RWPE1 (cell line): ENCODE measurements at regions not wholly inside any gene's neighbourhood (a gene's known extent, or its start where the extent isn't known, plus 50 kb on each side); places are given as distances from the start of the nearest gene placed in this dataset.

ENCODE experiments used
- CTCF ChIA-PET: fragments of 350-600 bp; sonication (Branson Sonifier 250); formaldehyde crosslinking; extraction: SDS; loops from one replicate; lab custom pipeline; 2021; lab: Yijun Ruan, JAX
- POLR2A ChIA-PET: fragments of 400-600 bp; formaldehyde crosslinking; extraction: SDS; loops from one replicate; lab custom pipeline; 2020; ENCODE audit warnings: antibody characterized with exemption; ENCODE audit not compliant: low non-redundant PET; lab: Yijun Ruan, JAX
- DNase-seq: peaks from one replicate; pipeline ENCODE4 v3.0.0; 2012; ENCODE audit warnings: low spot score
- H3K27ac ChIP-seq: fragments of 450-650 bp; 2 replicates; pipeline ENCODE4 v1.5.1; 2017
- CTCF ChIP-seq: fragments of 450-650 bp; conservative IDR thresholded peaks from 2 replicates; pipeline ENCODE4 v1.5.1; 2017; ENCODE audit warnings: low read depth, mild to moderate bottlenecking

GRCh38 chr3:89644716-89645115 lies 537.3 kb downstream of the EPHA3 start:
- ChIA-PET POLR2A (no interaction called here), CTCF (interaction anchor here (1.0 kb wide), 1 partner anchor 13 kb away, joined by 3 read pairs; no protein-coding TSS in a partner anchor)
- no peak for DNase-seq
- no peak overlapping the region for H3K27ac ChIP-seq
- TF ChIP-seq CTCF, result no peak

- ChIA-PET CTCF (no interaction called here), POLR2A (no interaction called here)
- no peak for DNase-seq
- no peak overlapping the region for H3K27ac ChIP-seq
- TF ChIP-seq CTCF, result no peak
Measured at GRCh38 chr3:89649431-89649830, 542.0 kb downstream of the EPHA3 start.

GRCh38 chr3:89654031-89654430 lies 546.6 kb downstream of the EPHA3 start:
- ChIA-PET CTCF (no interaction called here), POLR2A (no interaction called here)
- no peak overlapping the region for H3K27ac ChIP-seq
- DNase-seq, result no peak
- TF ChIP-seq CTCF, result no peak

GRCh38 chr3:89656388-89656787 lies 549.0 kb downstream of the EPHA3 start:
- no peak overlapping the region for H3K27ac ChIP-seq
- no peak for TF ChIP-seq CTCF
- no peak for DNase-seq
- ChIA-PET POLR2A (no interaction called here), CTCF (no interaction called here)

GRCh38 chr3:89679686-89680085 lies 572.3 kb downstream of the EPHA3 start:
- POLR2A ChIA-PET, result no interaction called here
- H3K27ac ChIP-seq, result no peak overlapping the region
- DNase-seq, result no peak
- TF ChIP-seq CTCF, result no peak
- CTCF ChIA-PET, result no interaction called here

GRCh38 chr3:89682556-89682955 lies 575.1 kb downstream of the EPHA3 start:
- POLR2A ChIA-PET, result no interaction called here
- no peak overlapping the region for H3K27ac ChIP-seq
- DNase-seq, result no peak
- CTCF ChIA-PET, result no interaction called here
- TF ChIP-seq CTCF, result no peak

GRCh38 chr3:89685731-89686130 lies 578.3 kb downstream of the EPHA3 start:
- no peak overlapping the region for H3K27ac ChIP-seq
- ChIA-PET CTCF (no interaction called here), POLR2A (no interaction called here)
- TF ChIP-seq CTCF, result no peak
- no peak for DNase-seq
